Astrocyte (in vitro differentiated cells and primary cell): ENCODE measurements at regions not wholly inside any gene's neighbourhood (a gene's known extent, or its start where the extent isn't known, plus 50 kb on each side); places are given as distances from the start of the nearest gene placed in this dataset.
A peak's percentile ranks its signal among the peaks of the same experiment; 100 is the strongest.

Experiments
- DNase-seq: peaks from one replicate; pipeline ENCODE4 v3.0.0-alpha.2; 2010; ENCODE audit warnings: low read depth
- FAIRE-seq: peaks from 2 replicates; lab custom pipeline; 2011; peaks lifted over from hg19 to GRCh38; lab: Jason Lieb, UNC
- H2AFZ ChIP-seq: 2 replicates; pipeline ENCODE4 v1.6.0; 2012; ENCODE audit warnings: low read depth, low read length, inconsistent platforms
- H3K27ac ChIP-seq: 2 replicates; pipeline ENCODE4 v1.5.1; 2011; ENCODE audit warnings: low read depth, low read length, inconsistent platforms
- H3K27me3 ChIP-seq: 2 replicates; pipeline ENCODE4 v1.6.0; 2011; ENCODE audit warnings: low read length, inconsistent platforms; ENCODE audit not compliant: insufficient read depth
- H3K36me3 ChIP-seq: 2 replicates; pipeline ENCODE4 v1.5.1; 2011; ENCODE audit warnings: low read length, inconsistent platforms; ENCODE audit not compliant: insufficient read depth
- H3K4me1 ChIP-seq: 2 replicates; pipeline ENCODE4 v1.5.1; 2011; ENCODE audit warnings: low read length, inconsistent platforms; ENCODE audit not compliant: insufficient read depth
- H3K4me2 ChIP-seq: 2 replicates; pipeline ENCODE4 v1.6.0; 2012; ENCODE audit warnings: low read length, inconsistent platforms
- H3K4me3 ChIP-seq: 2 replicates; pipeline ENCODE4 v1.5.1; 2011; ENCODE audit warnings: low read depth, mild to moderate bottlenecking, low read length, inconsistent platforms; ENCODE audit not compliant: insufficient read depth
- H3K79me2 ChIP-seq: 2 replicates; pipeline ENCODE4 v1.6.0; 2012; ENCODE audit warnings: mild to moderate bottlenecking, low read length, inconsistent platforms; ENCODE audit not compliant: insufficient read depth
- H3K9ac ChIP-seq: 2 replicates; pipeline ENCODE4 v1.6.0; 2012; ENCODE audit warnings: mild to moderate bottlenecking, low read length, inconsistent platforms
- H3K9me3 ChIP-seq: 2 replicates; pipeline ENCODE4 v1.5.1; 2012; ENCODE audit warnings: low read depth, mild to moderate bottlenecking, low read length, inconsistent platforms; ENCODE audit not compliant: insufficient read depth
- H4K20me1 ChIP-seq: 2 replicates; pipeline ENCODE4 v1.6.0; 2012; ENCODE audit warnings: low read length, inconsistent platforms; ENCODE audit not compliant: insufficient read depth
- H3K27ac Mint-ChIP-seq: one replicate; pipeline ENCODE4 v1.8.0; 2021; ENCODE audit warnings: mild to moderate bottlenecking, mixed read lengths; ENCODE audit not compliant: unreplicated experiment
- H3K27me3 Mint-ChIP-seq: one replicate; pipeline ENCODE4 v1.8.0; 2021; ENCODE audit warnings: low read depth, mixed read lengths; ENCODE audit not compliant: unreplicated experiment
- H3K36me3 Mint-ChIP-seq: one replicate; pipeline ENCODE4 v1.8.0; 2021; ENCODE audit warnings: low read depth, mixed read lengths; ENCODE audit not compliant: unreplicated experiment
- H3K4me1 Mint-ChIP-seq: one replicate; pipeline ENCODE4 v1.8.0; 2021; ENCODE audit warnings: low read depth, mixed read lengths; ENCODE audit not compliant: unreplicated experiment
- H3K4me3 Mint-ChIP-seq: one replicate; pipeline ENCODE4 v1.8.0; 2021; ENCODE audit warnings: mild to moderate bottlenecking, moderate library complexity, mixed read lengths; ENCODE audit not compliant: unreplicated experiment
- H3K9me3 Mint-ChIP-seq: one replicate; pipeline ENCODE4 v1.8.0; 2021; ENCODE audit warnings: mild to moderate bottlenecking, mixed read lengths; ENCODE audit not compliant: unreplicated experiment
- EZH2 ChIP-seq: IDR thresholded peaks from 2 replicates; pipeline ENCODE4 v1.6.1; 2012; ENCODE audit warnings: mild to moderate bottlenecking, low read length, inconsistent platforms; ENCODE audit not compliant: insufficient read depth
- TF ChIP-seq, protein P1 (sequence below): IDR thresholded peaks from 2 replicates; pipeline ENCODE4 v1.5.1; 2011; ENCODE audit warnings: low read depth, mild to moderate bottlenecking, inconsistent platforms, low read length, moderate library complexity; ENCODE audit not compliant: insufficient read depth

GRCh38 chr9:115306865-115307264 is 188.9 kb upstream of the TNC start:
- FAIRE-seq = no peak
- H3K9me3 Mint-ChIP-seq = peaks cover 8% of the 10 kb centered on the region

DNA sequence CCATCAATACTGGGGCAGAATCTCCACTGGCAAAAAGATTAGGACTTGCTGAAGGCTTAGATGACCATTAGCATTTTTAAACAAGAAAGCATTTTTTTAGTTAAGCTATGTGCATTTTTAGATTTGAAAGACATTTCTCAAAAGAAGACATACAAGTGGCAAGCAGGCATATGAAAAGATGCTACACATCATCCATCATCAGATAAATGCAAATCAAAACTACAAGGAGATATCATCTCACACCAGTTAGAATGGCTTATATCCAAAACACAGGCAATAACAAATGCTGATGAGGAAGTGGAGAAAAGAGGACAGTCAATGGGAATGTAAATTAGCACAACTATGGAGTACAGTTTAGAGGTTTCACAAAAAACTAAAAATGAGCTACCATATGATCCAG is 195.6 kb upstream of the TNC start:
- Mint-ChIP-seq H3K36me3 (no peaks in the 10 kb centered on the region), H3K4me1 (no peaks in the 10 kb centered on the region), H3K4me3 (no peak overlapping the region), H3K9me3 (peaks cover 20% of the 10 kb centered on the region), H3K27me3 (no peaks in the 10 kb centered on the region), H3K27ac (no peak overlapping the region)
- Histone ChIP-seq H3K9ac (no peak overlapping the region), H3K9me3 (no peaks in the 10 kb centered on the region), H4K20me1 (no peaks in the 10 kb centered on the region), H3K36me3 (no peaks in the 10 kb centered on the region), H3K4me2 (no peak overlapping the region), H3K79me2 (no peaks in the 10 kb centered on the region), H3K27ac (no peak overlapping the region), H3K4me1 (no peaks in the 10 kb centered on the region), H2AFZ (no peak overlapping the region), H3K4me3 (no peak overlapping the region), H3K27me3 (no peaks in the 10 kb centered on the region)
- DNase-seq (no peak), FAIRE-seq (no peak)
- no peak for TF ChIP-seq EZH2
- TF ChIP-seq, protein P1, sequence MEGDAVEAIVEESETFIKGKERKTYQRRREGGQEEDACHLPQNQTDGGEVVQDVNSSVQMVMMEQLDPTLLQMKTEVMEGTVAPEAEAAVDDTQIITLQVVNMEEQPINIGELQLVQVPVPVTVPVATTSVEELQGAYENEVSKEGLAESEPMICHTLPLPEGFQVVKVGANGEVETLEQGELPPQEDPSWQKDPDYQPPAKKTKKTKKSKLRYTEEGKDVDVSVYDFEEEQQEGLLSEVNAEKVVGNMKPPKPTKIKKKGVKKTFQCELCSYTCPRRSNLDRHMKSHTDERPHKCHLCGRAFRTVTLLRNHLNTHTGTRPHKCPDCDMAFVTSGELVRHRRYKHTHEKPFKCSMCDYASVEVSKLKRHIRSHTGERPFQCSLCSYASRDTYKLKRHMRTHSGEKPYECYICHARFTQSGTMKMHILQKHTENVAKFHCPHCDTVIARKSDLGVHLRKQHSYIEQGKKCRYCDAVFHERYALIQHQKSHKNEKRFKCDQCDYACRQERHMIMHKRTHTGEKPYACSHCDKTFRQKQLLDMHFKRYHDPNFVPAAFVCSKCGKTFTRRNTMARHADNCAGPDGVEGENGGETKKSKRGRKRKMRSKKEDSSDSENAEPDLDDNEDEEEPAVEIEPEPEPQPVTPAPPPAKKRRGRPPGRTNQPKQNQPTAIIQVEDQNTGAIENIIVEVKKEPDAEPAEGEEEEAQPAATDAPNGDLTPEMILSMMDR = no peak

More at GRCh38 chr9:115306865-115307264, 188.9 kb upstream of the TNC start:
- Histone ChIP-seq H3K27me3 (no peaks in the 10 kb centered on the region), H4K20me1 (no peaks in the 10 kb centered on the region), H3K9me3 (no peaks in the 10 kb centered on the region), H3K4me3 (no peak overlapping the region), H2AFZ (no peak overlapping the region), H3K4me2 (no peak overlapping the region), H3K9ac (no peak overlapping the region), H3K4me1 (no peaks in the 10 kb centered on the region), H3K27ac (no peak overlapping the region), H3K79me2 (no peaks in the 10 kb centered on the region), H3K36me3 (no peaks in the 10 kb centered on the region)
- TF ChIP-seq EZH2 = no peak
- TF ChIP-seq, protein P1 = no peak
- no peak overlapping the region for H3K27ac Mint-ChIP-seq
- no peaks in the 10 kb centered on the region for H3K27me3 Mint-ChIP-seq
- H3K4me1 Mint-ChIP-seq = no peaks in the 10 kb centered on the region
- H3K36me3 Mint-ChIP-seq = peaks cover 2% of the 10 kb centered on the region
- H3K4me3 Mint-ChIP-seq = no peak overlapping the region
- DNase-seq = peak; percentile 55

DNA sequence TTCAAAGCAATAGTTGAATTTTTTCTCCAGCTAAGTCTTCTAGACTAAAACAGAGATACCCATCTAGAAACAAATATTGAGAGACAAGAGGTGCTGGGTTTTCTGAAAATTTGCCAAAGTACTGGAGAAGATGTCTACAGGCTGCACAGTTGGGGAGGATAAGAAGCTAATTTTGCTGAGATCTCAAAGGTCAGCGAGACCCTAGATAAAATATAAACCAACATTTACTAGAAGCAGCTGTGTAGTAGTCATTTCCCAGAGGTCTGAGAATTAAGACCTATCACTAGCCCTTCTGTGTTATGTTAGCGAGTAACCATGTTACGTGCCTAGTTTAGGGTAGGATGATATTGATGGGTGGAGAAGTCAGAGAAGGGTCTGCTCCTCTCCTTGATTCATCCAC is 208.5 kb upstream of the TNC start:
- H3K4me3 ChIP-seq = no peak overlapping the region
- no peaks in the 10 kb centered on the region for H3K9me3 ChIP-seq
- no peaks in the 10 kb centered on the region for H3K4me1 ChIP-seq
- no peak overlapping the region for H2AFZ ChIP-seq
- H4K20me1 ChIP-seq = no peaks in the 10 kb centered on the region
- no peak overlapping the region for H3K4me2 ChIP-seq
- Mint-ChIP-seq H3K27me3 (no peaks in the 10 kb centered on the region), H3K27ac (no peak overlapping the region), H3K4me3 (no peak overlapping the region), H3K36me3 (no peaks in the 10 kb centered on the region), H3K9me3 (no peaks in the 10 kb centered on the region), H3K4me1 (peaks cover 26% of the 10 kb centered on the region)
- no peak overlapping the region for H3K27ac ChIP-seq
- no peak for TF ChIP-seq EZH2
- TF ChIP-seq, protein P1 = no peak
- DNase-seq (no peak), FAIRE-seq (peak; percentile 66)
- no peaks in the 10 kb centered on the region for H3K36me3 ChIP-seq
- H3K27me3 ChIP-seq = no peaks in the 10 kb centered on the region
- H3K79me2 ChIP-seq = no peaks in the 10 kb centered on the region
- no peak overlapping the region for H3K9ac ChIP-seq
